Heart right ventricle (tissue), 16 donors: ENCODE measurements at regions not wholly inside any gene's neighbourhood (a gene's known extent, or its start where the extent isn't known, plus 50 kb on each side); places are given as distances from the start of the nearest gene placed in this dataset.

ENCODE experiments used
- ATAC-seq, 8 donors: fragments of 200-7000 bp; cut with Tn5 transposase; one replicate each; pipeline ENCODE4 v1.9.1; 2020; ENCODE audit warnings: mild to moderate bottlenecking in 8 of 8, moderate library complexity in 8 of 8, moderate number of reproducible peaks in 1 of 8
- DNase-seq, 2 donors: peaks; one replicate each; pipeline ENCODE4 v3.0.0-alpha.2; 2020
- H3K27ac ChIP-seq, 10 donors: fragments of 200-600 bp; sonication (generic) in 2 of 10; one replicate each; pipeline versions ENCODE4 v1.5.0 to v1.8.0; 2020 to 2022; ENCODE audit warnings: mild to moderate bottlenecking in 3 of 10
- H3K27me3 ChIP-seq, 7 donors: fragments of 200-600 bp; one replicate each; pipeline ENCODE4 v1.8.0; 2021 to 2022; ENCODE audit warnings: mild to moderate bottlenecking in 2 of 7
- H3K36me3 ChIP-seq, 9 donors: fragments of 200-600 bp; sonication (generic) in 1 of 9; one replicate each; pipeline versions ENCODE4 v1.5.0 to v1.8.0; 2020 to 2022; ENCODE audit warnings: mild to moderate bottlenecking in 2 of 9
- H3K4me1 ChIP-seq, 9 donors: fragments of 200-600 bp; sonication (generic) in 1 of 9; one replicate each; pipeline versions ENCODE4 v1.5.0 to v1.8.0; 2020 to 2022; ENCODE audit warnings: mild to moderate bottlenecking in 4 of 9
- H3K4me3 ChIP-seq, 10 donors: fragments of 200-600 bp; sonication (generic) in 2 of 10; one replicate each; pipeline versions ENCODE4 v1.5.0 to v1.8.0; 2020 to 2022; ENCODE audit warnings: mild to moderate bottlenecking in 7 of 10, moderate library complexity in 2 of 10
- H3K9me3 ChIP-seq, 11 donors: fragments of 200-600 bp in 10 of 11; sonication (generic) in 2 of 11; one replicate each; pipeline versions ENCODE4 v1.5.0 to v1.8.0; 2013 to 2022; ENCODE audit warnings: mild to moderate bottlenecking in 2 of 11, control low read depth in 1 of 11, moderate library complexity in 1 of 11
- WGBS, 2 donors: extraction: QIAGEN DNeasy Blood & Tissue Kit; methylation state at CpG; one replicate each; pipeline ENCODE4 v1.1.7; 2013; ENCODE audit warnings: inconsistent platforms in 1 of 2; 5-methylcytosine and 5-hydroxymethylcytosine counted together
- intact Hi-C, 10 donors: fragments of 100-400 bp; cut with DNase I; formaldehyde crosslinking; loops; one replicate each; pipeline versions ENCODE4 v1.11.1 to v1.14.2; 2022
- TF ChIP-seq, protein P1 (sequence below), 9 donors: fragments of 200-600 bp; sonication (generic) in 2 of 9; IDR thresholded peaks; one replicate each; pipeline versions ENCODE4 v1.5.0 to v1.8.0; 2021 to 2022; ENCODE audit warnings: antibody characterized with exemption in 9 of 9, mild to moderate bottlenecking in 5 of 9, moderate library complexity in 1 of 9
- donor health status: Arrhythmogenic right ventricular cardiomyopathy.
- donor health status: ischemic (EF 13 %, LVEDD 7.1; RV severe dilation, severe dysfunction).
- donor health status: healthy with polysubstance abuse.
- donor health status: DM: no; HTN: yes; CAD: no.
- donor health status: DM: no; HTN: no; CAD: no.
- donor health status: ischemic (EF 25% LVEDD 6.9; RV normal size, moderate dysfunction).
- donor health status: ischemic (EF 25% LVEDD 5.7; RV mildly dilated, moderate dysfunction).
- donor health status: healthy.
- donor health status: DM: yes; HTN: yes; CAD: no.
- donor health status: Ischemic cardiomyopathy.
- donor health status: ischemic (EF 35%, LVEDD 5.7; RV mildly dilated, moderate dysfunction).
- donor health status: nonischemic (EF 11% LVEDD 7.7; RV severe dilation, severe dysfunction).
- donor health status: DM: yes; HTN: yes; CAD: no.
- donor health status: PGD.
- donor health status: ischemic (EF 29% LVEDD 5.4; RV normal size, mild dysfunction).
- donor health status: nonischemic (EF 23%, LVEDD 6.1; RV moderate dilation, normal function).

DNA sequence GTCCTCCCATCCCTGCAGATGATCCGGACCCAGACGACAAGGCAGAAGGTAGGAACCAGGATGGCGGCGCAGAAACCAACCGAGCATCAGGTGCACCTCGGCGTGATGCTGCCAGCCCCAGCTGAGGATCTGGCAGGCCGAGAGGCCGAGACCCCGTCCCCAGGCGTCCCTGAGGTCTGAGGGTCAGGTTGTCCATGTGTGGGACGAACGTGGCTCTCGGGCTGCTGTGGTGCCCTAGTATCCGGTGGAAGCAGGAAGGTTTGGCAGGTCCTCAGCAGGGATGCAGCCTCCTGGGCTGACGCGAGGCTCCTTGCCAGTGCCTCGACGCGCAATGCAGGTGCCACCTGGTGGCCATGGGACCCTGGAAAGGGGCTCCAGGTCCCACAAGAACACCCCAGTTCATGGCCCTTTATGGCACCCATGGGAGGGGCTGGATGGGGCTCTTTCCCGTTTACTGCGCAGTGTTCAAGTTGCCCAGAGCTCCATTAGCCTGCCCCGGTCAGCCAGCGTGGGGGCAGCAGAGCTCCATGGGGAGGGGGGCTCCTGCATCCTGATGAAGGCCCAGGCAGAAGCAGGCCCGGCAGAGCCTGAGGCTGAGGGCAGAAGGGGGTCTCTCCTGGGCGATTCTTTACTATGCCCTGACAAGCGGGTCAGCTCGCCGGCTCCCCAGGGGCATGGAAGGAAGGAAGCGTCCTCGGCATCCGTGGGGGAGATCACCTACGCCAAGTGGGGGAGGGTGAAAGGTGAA lies 129.9 kb downstream of the CTTN start:
- WGBS, 2 donors, result 78 to 79% methylated on average over 33 of the region's 33 CpGs
- DNase-seq (no peak), ATAC-seq (no peak)
- H3K4me3 ChIP-seq, result no peak overlapping the region
- TF ChIP-seq, protein P1, sequence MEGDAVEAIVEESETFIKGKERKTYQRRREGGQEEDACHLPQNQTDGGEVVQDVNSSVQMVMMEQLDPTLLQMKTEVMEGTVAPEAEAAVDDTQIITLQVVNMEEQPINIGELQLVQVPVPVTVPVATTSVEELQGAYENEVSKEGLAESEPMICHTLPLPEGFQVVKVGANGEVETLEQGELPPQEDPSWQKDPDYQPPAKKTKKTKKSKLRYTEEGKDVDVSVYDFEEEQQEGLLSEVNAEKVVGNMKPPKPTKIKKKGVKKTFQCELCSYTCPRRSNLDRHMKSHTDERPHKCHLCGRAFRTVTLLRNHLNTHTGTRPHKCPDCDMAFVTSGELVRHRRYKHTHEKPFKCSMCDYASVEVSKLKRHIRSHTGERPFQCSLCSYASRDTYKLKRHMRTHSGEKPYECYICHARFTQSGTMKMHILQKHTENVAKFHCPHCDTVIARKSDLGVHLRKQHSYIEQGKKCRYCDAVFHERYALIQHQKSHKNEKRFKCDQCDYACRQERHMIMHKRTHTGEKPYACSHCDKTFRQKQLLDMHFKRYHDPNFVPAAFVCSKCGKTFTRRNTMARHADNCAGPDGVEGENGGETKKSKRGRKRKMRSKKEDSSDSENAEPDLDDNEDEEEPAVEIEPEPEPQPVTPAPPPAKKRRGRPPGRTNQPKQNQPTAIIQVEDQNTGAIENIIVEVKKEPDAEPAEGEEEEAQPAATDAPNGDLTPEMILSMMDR (IDR thresholded peaks at IDR 0.05), result no peak
- H3K9me3 ChIP-seq, result no peaks in the 10 kb centered on the region
- intact Hi-C loops, result no loop called here
- H3K4me1 ChIP-seq, result peaks cover 0 to 4% (median 0%) of the 10 kb centered on the region in 9 donors
- H3K27ac ChIP-seq, result no peak overlapping the region
- peaks cover 0 to 4% (median 0%) of the 10 kb centered on the region in 7 donors for H3K27me3 ChIP-seq
- no peaks in the 10 kb centered on the region for H3K36me3 ChIP-seq

DNA sequence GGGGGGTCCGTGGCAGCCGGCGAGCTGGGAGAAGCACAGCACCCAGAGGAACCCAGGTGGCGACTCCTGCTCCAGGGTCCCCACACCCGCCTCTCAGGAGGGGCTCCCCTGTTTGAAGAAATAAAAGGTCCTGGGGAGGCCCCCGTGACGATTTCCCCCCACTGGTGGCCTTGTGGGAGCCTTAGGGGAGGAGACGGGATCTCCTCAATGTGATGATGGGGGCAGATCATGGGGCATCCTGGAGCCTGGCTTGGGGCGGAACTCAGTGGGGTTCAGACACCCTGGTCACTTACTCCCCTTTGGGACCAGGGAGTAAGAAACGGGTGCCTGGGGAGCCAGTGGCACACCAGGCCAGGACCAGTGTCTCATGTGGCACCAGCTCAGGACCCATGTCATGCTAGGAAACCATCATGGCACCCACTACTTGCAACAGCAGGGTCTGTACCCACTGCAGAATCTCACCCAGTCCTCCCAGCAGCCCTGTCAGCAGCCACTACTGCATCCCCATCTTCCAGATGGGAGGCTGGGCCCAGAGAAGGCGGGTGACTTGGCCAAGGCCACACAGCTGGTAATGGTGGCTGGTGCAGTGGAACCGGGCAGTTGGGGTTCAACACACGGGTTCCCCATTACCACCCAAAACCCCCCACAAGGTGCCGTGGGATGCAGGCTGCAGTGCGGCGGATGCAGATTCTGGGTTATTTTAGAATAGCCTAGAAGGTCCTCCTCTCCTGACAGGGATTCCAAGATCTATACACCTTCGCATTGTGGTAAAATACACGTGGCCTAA lies 130.7 kb downstream of the CTTN start:
- Histone ChIP-seq H3K36me3 (no peaks in the 10 kb centered on the region), H3K27me3 (peaks cover 0 to 4% (median 0%) of the 10 kb centered on the region in 7 donors), H3K4me3 (no peak overlapping the region), H3K27ac (no peak overlapping the region), H3K9me3 (no peaks in the 10 kb centered on the region), H3K4me1 (peaks cover 0 to 4% (median 0%) of the 10 kb centered on the region in 9 donors)
- intact Hi-C loops, result no loop called here
- DNase-seq (no peak), ATAC-seq (no peak)
- TF ChIP-seq, protein P1 (IDR thresholded peaks at IDR 0.05), result no peak
- WGBS, 2 donors, result 90 to 93% methylated on average over 18 of the region's 18 CpGs

DNA sequence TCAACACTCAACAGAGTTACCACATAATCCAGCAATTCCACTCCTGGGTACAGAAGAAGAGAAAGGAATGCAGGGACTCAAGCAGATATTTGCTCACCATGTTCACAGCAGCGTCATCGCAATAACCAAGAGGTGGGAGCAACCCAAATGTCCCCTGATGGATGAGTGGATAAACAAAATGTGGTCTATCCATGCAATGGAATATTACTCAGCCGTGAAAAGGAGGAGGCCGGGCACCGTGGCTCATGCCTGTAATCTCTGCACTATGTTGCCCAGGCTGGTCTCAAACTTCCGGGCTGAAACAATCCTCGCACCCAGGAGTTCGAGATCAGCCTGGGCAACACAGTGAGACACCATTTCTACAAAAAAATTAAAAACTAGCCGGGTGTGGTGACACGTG lies 131.7 kb downstream of the CTTN start:
- Histone ChIP-seq H3K27ac (no peak overlapping the region), H3K9me3 (no peaks in the 10 kb centered on the region), H3K4me3 (no peak overlapping the region), H3K27me3 (peaks cover 0 to 4% (median 0%) of the 10 kb centered on the region in 7 donors), H3K36me3 (no peaks in the 10 kb centered on the region), H3K4me1 (no peaks in the 10 kb centered on the region)
- DNase-seq (no peak), ATAC-seq (no peak)
- intact Hi-C loops, result no loop called here
- 89 to 98% methylated on average over 10 of the region's 10 CpGs for WGBS, 2 donors
- TF ChIP-seq, protein P1 (IDR thresholded peaks at IDR 0.05), result no peak

DNA sequence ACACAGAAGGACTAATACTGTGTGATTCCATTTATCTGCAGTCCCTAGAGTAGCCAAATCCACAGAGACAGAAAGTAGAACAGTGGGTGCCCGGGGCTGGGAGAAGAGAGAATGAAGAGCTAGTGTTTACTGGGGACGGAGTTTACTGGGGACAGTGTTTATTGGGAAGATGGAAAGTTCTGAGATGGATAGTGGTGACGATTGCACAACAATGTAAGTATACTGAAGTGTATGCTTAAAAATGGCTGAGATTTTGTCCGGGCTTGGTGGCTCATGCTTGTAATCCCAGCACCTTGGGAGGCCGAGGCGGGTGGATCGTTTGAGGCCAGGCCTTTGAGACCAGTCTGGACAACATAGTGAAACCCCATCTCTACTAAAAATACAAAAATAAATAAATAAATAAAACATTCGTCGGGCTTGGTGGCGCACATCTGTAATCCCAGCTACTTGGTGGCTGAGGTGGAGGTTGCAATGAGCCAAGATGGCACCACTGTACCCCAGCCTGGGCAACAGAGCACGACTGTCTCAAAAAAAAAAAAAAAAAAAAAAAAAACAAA lies 132.4 kb downstream of the CTTN start:
- Histone ChIP-seq H3K4me3 (no peak overlapping the region), H3K27me3 (peaks cover 0 to 4% (median 0%) of the 10 kb centered on the region in 7 donors), H3K9me3 (no peaks in the 10 kb centered on the region), H3K27ac (no peak overlapping the region), H3K4me1 (no peaks in the 10 kb centered on the region), H3K36me3 (no peaks in the 10 kb centered on the region)
- intact Hi-C loops, result no loop called here
- ATAC-seq, result no peak
- TF ChIP-seq, protein P1 (IDR thresholded peaks at IDR 0.05), result no peak
- DNase-seq, result no peak
- 93 to 94% methylated on average over 11 of the region's 11 CpGs for WGBS, 2 donors
